ENCODE measurements at regions not wholly inside any gene's neighbourhood (a gene's known extent, or its start where the extent isn't known, plus 50 kb on each side); places are given as distances from the start of the nearest gene placed in this dataset.

- Histone ChIP-seq H3K27me3 (no peaks in the 10 kb centered on the region), H3K4me1 (no peaks in the 10 kb centered on the region), H3K36me3 (no peaks in the 10 kb centered on the region), H3K27ac (no peak overlapping the region), H3K9me3 (no peaks in the 10 kb centered on the region), H3K4me3 (no peak overlapping the region)
- no peak for DNase-seq (ENCODE audit: low spot score in 2 of 2)
- WGBS, result 91% methylated on average over 1 of the region's 1 CpG
- TF ChIP-seq EP300 (IDR thresholded peaks at IDR 0.05) (no peak), POLR2A (IDR thresholded peaks at IDR 0.05) (no peak), POLR2AphosphoS5 (IDR thresholded peaks at IDR 0.05) (no peak)
- TF ChIP-seq, protein P1, sequence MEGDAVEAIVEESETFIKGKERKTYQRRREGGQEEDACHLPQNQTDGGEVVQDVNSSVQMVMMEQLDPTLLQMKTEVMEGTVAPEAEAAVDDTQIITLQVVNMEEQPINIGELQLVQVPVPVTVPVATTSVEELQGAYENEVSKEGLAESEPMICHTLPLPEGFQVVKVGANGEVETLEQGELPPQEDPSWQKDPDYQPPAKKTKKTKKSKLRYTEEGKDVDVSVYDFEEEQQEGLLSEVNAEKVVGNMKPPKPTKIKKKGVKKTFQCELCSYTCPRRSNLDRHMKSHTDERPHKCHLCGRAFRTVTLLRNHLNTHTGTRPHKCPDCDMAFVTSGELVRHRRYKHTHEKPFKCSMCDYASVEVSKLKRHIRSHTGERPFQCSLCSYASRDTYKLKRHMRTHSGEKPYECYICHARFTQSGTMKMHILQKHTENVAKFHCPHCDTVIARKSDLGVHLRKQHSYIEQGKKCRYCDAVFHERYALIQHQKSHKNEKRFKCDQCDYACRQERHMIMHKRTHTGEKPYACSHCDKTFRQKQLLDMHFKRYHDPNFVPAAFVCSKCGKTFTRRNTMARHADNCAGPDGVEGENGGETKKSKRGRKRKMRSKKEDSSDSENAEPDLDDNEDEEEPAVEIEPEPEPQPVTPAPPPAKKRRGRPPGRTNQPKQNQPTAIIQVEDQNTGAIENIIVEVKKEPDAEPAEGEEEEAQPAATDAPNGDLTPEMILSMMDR (IDR thresholded peaks at IDR 0.05), result no peak
Observed at GRCh38 chr12:65517656-65518210, 239.2 kb downstream of the MSRB3 start.

- Histone ChIP-seq H3K4me1 (no peaks in the 10 kb centered on the region), H3K27ac (no peak overlapping the region)
Observed at GRCh38 chr12:65518771-65519170, 240.3 kb downstream of the MSRB3 start.

GRCh38 chr12:65520658-65521057 is 242.2 kb downstream of the MSRB3 start:
- no peaks in the 10 kb centered on the region for H3K27me3 ChIP-seq
- TF ChIP-seq EP300 (IDR thresholded peaks at IDR 0.05) (no peak), POLR2AphosphoS5 (IDR thresholded peaks at IDR 0.05) (no peak), POLR2A (IDR thresholded peaks at IDR 0.05) (no peak)
- TF ChIP-seq, protein P1 (IDR thresholded peaks at IDR 0.05), result no peak
- H3K27ac ChIP-seq, result no peak overlapping the region
- H3K36me3 ChIP-seq, result no peaks in the 10 kb centered on the region
- no peak overlapping the region for H3K4me3 ChIP-seq
- 95% methylated on average over 1 of the region's 1 CpG for WGBS
- no peaks in the 10 kb centered on the region for H3K9me3 ChIP-seq
- H3K4me1 ChIP-seq, result no peaks in the 10 kb centered on the region
- no peak for DNase-seq (ENCODE audit: low spot score in 2 of 2)

More at GRCh38 chr12:65518771-65519170, 240.3 kb downstream of the MSRB3 start:
- TF ChIP-seq POLR2AphosphoS5 (IDR thresholded peaks at IDR 0.05) (no peak), POLR2A (IDR thresholded peaks at IDR 0.05) (no peak), EP300 (IDR thresholded peaks at IDR 0.05) (no peak)
- TF ChIP-seq, protein P1 (IDR thresholded peaks at IDR 0.05), result no peak
- H3K27me3 ChIP-seq, result no peaks in the 10 kb centered on the region
- no peak for DNase-seq (ENCODE audit: low spot score in 2 of 2)
- no peak overlapping the region for H3K4me3 ChIP-seq
- H3K36me3 ChIP-seq, result no peaks in the 10 kb centered on the region
- H3K9me3 ChIP-seq, result no peaks in the 10 kb centered on the region

DNA sequence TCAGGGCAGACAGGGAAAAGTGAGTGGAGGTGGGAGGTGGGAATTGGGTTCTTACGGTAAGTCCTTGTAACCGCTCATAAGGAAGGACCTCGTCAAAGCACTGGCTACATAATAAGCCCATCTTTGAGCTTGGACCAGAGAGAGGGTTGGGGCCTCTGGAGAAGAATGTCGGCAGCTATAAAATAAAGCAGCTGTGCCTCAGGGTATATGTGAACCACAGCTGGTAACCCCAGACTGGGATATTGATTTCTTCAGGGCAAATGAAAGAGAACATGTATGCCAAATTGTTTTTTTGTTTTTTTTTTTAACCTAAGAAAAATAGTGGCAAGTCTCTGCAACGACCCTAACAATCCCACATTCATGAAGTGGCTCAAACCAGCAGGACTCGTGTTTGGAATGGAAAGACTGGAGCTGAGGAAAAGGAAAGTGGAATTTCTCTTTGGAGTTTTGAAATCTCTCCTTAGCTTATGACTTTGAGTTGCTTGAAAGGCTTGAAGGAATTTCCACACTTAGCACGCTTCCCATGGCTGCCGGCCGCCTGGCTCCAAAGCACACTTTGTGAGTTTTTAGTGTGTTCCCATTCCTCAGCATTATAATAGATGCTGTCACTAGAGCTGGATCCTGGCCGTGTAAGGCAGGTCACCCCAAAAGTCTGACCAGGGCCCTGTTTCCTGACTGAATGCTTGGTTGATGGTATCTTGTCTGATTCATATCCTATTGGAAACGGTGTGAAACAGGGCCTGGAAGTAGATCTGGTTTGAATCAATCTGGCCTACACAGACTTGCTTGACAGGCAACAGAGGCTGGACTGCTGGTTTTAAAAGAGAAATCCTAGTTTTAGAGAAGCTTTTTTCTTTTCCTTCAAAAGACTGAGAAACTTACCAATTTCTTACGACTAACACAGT is 244.7 kb downstream of the MSRB3 start:
- TF ChIP-seq, protein P1 (IDR thresholded peaks at IDR 0.05), result no peak
- TF ChIP-seq POLR2AphosphoS5 (IDR thresholded peaks at IDR 0.05), result no peak
- no peak for TF ChIP-seq POLR2A (IDR thresholded peaks at IDR 0.05)
- TF ChIP-seq EP300 (IDR thresholded peaks at IDR 0.05), result no peak
- Histone ChIP-seq H3K27ac (no peak overlapping the region), H3K27me3 (no peaks in the 10 kb centered on the region), H3K4me1 (no peaks in the 10 kb centered on the region), H3K4me3 (no peak overlapping the region), H3K9me3 (peaks cover 4% of the 10 kb centered on the region), H3K36me3 (no peaks in the 10 kb centered on the region)
- WGBS, result 71% methylated on average over 12 of the region's 12 CpGs
- DNase-seq (ENCODE audit: low spot score in 2 of 2), result no peak

DNA sequence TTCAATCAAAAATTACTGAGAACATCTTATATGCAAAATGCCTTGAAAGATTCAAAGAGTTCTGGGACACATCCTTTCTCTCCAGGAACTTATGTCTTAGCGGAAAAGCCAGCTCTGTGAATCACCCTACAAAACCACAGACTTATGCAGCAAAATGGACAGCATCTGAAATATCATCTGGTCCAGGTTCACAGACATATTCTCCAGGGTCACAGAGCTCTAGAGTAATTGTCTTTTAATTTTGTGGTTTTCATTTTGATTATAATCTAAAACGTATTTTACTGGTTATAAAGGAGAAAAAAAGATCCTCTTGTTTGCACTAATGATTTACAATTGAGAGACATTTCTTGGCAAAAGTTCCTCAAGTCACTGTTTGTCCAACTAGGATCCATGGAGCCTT is 246.2 kb downstream of the MSRB3 start:
- Histone ChIP-seq H3K27me3 (no peaks in the 10 kb centered on the region), H3K27ac (no peak overlapping the region), H3K36me3 (no peaks in the 10 kb centered on the region), H3K4me3 (no peak overlapping the region), H3K4me1 (no peaks in the 10 kb centered on the region), H3K9me3 (peaks cover 5% of the 10 kb centered on the region)
- TF ChIP-seq POLR2AphosphoS5 (IDR thresholded peaks at IDR 0.05), result no peak
- no peak for TF ChIP-seq POLR2A (IDR thresholded peaks at IDR 0.05)
- TF ChIP-seq, protein P1 (IDR thresholded peaks at IDR 0.05), result no peak
- no peak for TF ChIP-seq EP300 (IDR thresholded peaks at IDR 0.05)
- 56% methylated on average over 2 of the region's 2 CpGs for WGBS
- no peak for DNase-seq (ENCODE audit: low spot score in 2 of 2)
